HFFc6 (cell line): ENCODE measurements at regions not wholly inside any gene's neighbourhood (a gene's known extent, or its start where the extent isn't known, plus 50 kb on each side); places are given as distances from the start of the nearest gene placed in this dataset.

Experiments
- DNase-seq: peaks from one replicate; pipeline ENCODE4 v3.0.0-alpha.2; 2018
- H3K27ac Mint-ChIP-seq: 2 replicates; pipeline ENCODE4 v1.8.0; 2020; ENCODE audit warnings: mild to moderate bottlenecking, mixed read lengths
- H3K27me3 Mint-ChIP-seq: 2 replicates; pipeline ENCODE4 v1.8.0; 2021; ENCODE audit warnings: mild to moderate bottlenecking, moderate library complexity, mixed read lengths; ENCODE audit not compliant: insufficient read depth
- H3K36me3 Mint-ChIP-seq: 2 replicates; pipeline ENCODE4 v1.8.0; 2021; ENCODE audit warnings: low read depth, mixed read lengths
- H3K4me1 Mint-ChIP-seq: 2 replicates; pipeline ENCODE4 v1.8.0; 2020; ENCODE audit warnings: low read depth, mixed read lengths
- H3K4me3 Mint-ChIP-seq: 2 replicates; pipeline ENCODE4 v1.8.0; 2020; ENCODE audit warnings: mild to moderate bottlenecking, moderate library complexity, mixed read lengths
- H3K9me3 Mint-ChIP-seq: 2 replicates; pipeline ENCODE4 v1.8.0; 2020; ENCODE audit warnings: mild to moderate bottlenecking, mixed read lengths
- TF ChIP-seq, protein P1 (sequence below): fragments of 200-600 bp; sonication (generic); IDR thresholded peaks from 2 replicates; pipeline ENCODE4 v1.5.0; 2021; ENCODE audit warnings: antibody characterized with exemption, mild to moderate bottlenecking

- Mint-ChIP-seq H3K36me3 (0 out of 2 replicates have a peak, but pooled peaks cover 2% of the 10 kb centered on the region), H3K4me1 (peaks cover 30% of the 10 kb centered on the region), H3K27ac (no peak overlapping the region), H3K9me3 (peaks cover 6% of the 10 kb centered on the region), H3K27me3 (no peaks in the 10 kb centered on the region; the same call in 1 of the 2 replicates), H3K4me3 (no peak overlapping the region)
- no peak for DNase-seq
- TF ChIP-seq, protein P1, sequence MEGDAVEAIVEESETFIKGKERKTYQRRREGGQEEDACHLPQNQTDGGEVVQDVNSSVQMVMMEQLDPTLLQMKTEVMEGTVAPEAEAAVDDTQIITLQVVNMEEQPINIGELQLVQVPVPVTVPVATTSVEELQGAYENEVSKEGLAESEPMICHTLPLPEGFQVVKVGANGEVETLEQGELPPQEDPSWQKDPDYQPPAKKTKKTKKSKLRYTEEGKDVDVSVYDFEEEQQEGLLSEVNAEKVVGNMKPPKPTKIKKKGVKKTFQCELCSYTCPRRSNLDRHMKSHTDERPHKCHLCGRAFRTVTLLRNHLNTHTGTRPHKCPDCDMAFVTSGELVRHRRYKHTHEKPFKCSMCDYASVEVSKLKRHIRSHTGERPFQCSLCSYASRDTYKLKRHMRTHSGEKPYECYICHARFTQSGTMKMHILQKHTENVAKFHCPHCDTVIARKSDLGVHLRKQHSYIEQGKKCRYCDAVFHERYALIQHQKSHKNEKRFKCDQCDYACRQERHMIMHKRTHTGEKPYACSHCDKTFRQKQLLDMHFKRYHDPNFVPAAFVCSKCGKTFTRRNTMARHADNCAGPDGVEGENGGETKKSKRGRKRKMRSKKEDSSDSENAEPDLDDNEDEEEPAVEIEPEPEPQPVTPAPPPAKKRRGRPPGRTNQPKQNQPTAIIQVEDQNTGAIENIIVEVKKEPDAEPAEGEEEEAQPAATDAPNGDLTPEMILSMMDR, result peak; percentile 27; the same call in 1 of the 2 replicates
Measured at GRCh38 chr6:14787677-14788076, 458.2 kb upstream of the JARID2 start.

- Mint-ChIP-seq H3K27ac (no peak overlapping the region), H3K9me3 (no peaks in the 10 kb centered on the region), H3K27me3 (no peaks in the 10 kb centered on the region; the same call in 1 of the 2 replicates), H3K4me1 (peaks cover 30% of the 10 kb centered on the region), H3K4me3 (no peak overlapping the region), H3K36me3 (no peaks in the 10 kb centered on the region)
- TF ChIP-seq, protein P1, result no peak
- no peak for DNase-seq
Measured at GRCh38 chr6:14789996-14790395, 455.9 kb upstream of the JARID2 start.

DNA sequence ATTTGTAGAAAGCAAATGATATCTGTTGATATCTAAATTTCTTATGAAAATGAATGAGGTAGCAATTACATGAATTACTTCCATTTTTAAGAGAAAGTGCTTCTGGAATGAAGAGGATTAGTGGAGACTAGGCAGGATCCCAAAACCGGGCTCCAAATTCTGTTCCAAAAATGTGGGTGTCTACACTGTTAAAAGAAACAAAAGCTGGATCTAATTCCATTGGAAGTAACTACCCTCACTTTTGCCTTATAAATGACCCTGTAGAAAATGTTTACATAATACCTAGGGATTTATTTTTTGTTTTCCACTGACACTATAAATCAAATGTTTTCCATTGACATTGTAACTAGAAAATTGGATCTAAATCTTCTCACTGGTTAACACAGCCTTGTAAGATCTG lies 454.9 kb upstream of the JARID2 start:
- Mint-ChIP-seq H3K36me3 (no peaks in the 10 kb centered on the region), H3K4me1 (peaks cover 30% of the 10 kb centered on the region), H3K9me3 (no peaks in the 10 kb centered on the region), H3K27ac (no peak overlapping the region), H3K4me3 (no peak overlapping the region), H3K27me3 (peaks cover 1% of the 10 kb centered on the region; the same call in 1 of the 2 replicates)
- TF ChIP-seq, protein P1, result no peak
- no peak for DNase-seq

DNA sequence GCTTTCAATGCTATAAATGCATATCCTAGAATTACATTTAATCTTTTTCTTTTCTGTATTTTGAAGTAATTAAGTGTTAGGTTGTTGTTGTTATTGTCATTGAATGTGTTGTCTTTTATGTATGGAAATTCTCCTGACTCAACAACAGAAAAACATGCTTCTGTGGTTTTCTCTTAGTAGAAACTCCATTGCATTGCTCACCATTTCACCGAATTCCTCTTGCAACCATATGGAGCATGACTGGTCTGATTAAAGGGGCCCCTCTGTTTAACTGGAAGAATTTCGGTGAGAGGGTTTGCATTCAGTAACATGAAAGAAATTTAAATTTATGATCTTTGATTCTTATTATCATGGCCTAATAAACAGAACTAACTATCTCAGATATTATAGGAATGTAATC lies 454.3 kb upstream of the JARID2 start:
- no peak overlapping the region for H3K27ac Mint-ChIP-seq
- TF ChIP-seq, protein P1, result no peak
- peaks cover 1% of the 10 kb centered on the region; the same call in 1 of the 2 replicates for H3K27me3 Mint-ChIP-seq
- no peaks in the 10 kb centered on the region for H3K9me3 Mint-ChIP-seq
- H3K4me3 Mint-ChIP-seq, result no peak overlapping the region
- DNase-seq, result peak; percentile 29
- H3K4me1 Mint-ChIP-seq, result peaks cover 30% of the 10 kb centered on the region
- no peaks in the 10 kb centered on the region for H3K36me3 Mint-ChIP-seq

DNA sequence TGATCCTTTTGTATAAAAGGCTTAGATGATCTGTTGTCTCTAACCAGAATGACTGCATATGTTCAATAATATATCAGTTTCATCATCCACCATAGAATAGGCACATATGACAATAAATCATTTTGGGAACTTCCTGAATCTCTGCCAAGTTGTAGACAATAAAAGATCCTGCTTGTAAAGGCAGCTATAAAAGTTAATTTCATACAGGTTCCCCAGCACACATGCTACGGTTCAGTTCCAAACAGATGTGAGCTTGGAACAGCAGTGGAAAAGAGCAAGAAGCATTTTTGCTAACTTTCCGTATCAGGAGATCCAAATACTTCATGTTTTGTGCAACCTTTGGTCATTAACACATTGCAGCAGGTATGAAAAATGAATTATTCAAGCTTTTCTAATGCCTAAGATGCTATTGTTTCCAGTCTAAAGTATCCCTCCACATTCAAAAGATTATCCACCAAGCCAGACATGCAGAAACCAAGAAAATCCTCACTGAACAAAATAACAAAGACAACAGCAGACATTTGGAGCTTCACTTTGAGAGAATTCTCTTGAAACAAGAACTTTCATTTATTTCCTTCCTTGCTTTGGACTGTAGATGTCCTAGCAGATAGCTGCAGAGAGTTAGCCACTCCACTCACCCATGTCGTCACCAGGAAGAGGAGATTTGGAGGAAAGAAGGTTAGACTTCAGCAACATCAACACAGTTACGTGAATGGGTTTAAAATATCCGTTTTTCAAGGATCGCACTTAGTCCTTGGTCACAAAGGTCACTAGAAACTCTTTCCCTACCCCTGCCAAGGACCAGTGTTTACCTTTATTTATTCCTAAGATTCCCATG lies 453.5 kb upstream of the JARID2 start:
- Mint-ChIP-seq H3K4me1 (peaks cover 30% of the 10 kb centered on the region), H3K9me3 (no peaks in the 10 kb centered on the region), H3K27ac (no peak overlapping the region), H3K4me3 (no peak overlapping the region), H3K27me3 (peaks cover 1% of the 10 kb centered on the region; the same call in 1 of the 2 replicates), H3K36me3 (no peaks in the 10 kb centered on the region)
- TF ChIP-seq, protein P1, result no peak
- DNase-seq, result no peak
